HepG2 (cell line): ENCODE measurements at regions not wholly inside any gene's neighbourhood (a gene's known extent, or its start where the extent isn't known, plus 50 kb on each side); places are given as distances from the start of the nearest gene placed in this dataset.

ENCODE experiments used
- ATAC-seq: fragments of 200-7000 bp; cut with Tn5 transposase; 3 replicates; pipeline ENCODE4 v1.9.1; 2020; ENCODE audit warnings: mild to moderate bottlenecking, moderate library complexity
- BruUV-seq: library from RNA; stranded (reverse); fragments of 400-500 nt; replicated peaks from 2 replicates; lab custom pipeline; 2021; lab: Mats Ljungman, UMichigan
- CTCF ChIA-PET: fragments of 300-600 bp; formaldehyde crosslinking; extraction: SDS; loops from one replicate; lab custom pipeline; 2021; ENCODE audit warnings: low total read pairs, inconsistent platforms, low intra/inter-chr PET ratio; lab: Yijun Ruan, JAX
- POLR2A ChIA-PET: fragments of 350-600 bp; sonication (Branson Sonifier 250); formaldehyde crosslinking; loops from one replicate; lab custom pipeline; 2020; ENCODE audit warnings: antibody characterized with exemption, inconsistent platforms; lab: Yijun Ruan, JAX
- DNase-seq: peaks from one replicate; pipeline ENCODE4 v3.0.0-alpha.2; 2015; ENCODE audit warnings: low spot score
- FAIRE-seq: peaks from 3 replicates; lab custom pipeline; 2011; peaks lifted over from hg19 to GRCh38; lab: Jason Lieb, UNC
- H2AFZ ChIP-seq: one replicate; pipeline ENCODE4 v1.6.1; 2011; ENCODE audit warnings: low read length, inconsistent platforms
- H3K27ac ChIP-seq: fragments of 300-600 bp; 3 replicates; pipeline ENCODE4 v1.8.0; 2011; ENCODE audit warnings: mixed run types, mild to moderate bottlenecking, mixed read lengths, low read length, inconsistent platforms; ENCODE audit not compliant: insufficient read depth; ENCODE audit errors: extremely low read length
- H3K27me3 ChIP-seq, 2 experiments: fragments of 200-600 bp in 1 of 2; 2 replicates in 1 of 2; 3 replicates in 1 of 2; pipeline versions ENCODE4 v1.6.0 to v1.8.0; 2011; ENCODE audit warnings: low read length in 2 of 2, mild to moderate bottlenecking in 2 of 2, moderate library complexity in 2 of 2, inconsistent platforms in 1 of 2; ENCODE audit not compliant: insufficient read depth in 2 of 2, control insufficient read depth in 1 of 2
- H3K36me3 ChIP-seq, 2 experiments: fragments of 200-600 bp in 1 of 2; replicated peaks in 1 of 2; 2 replicates in 1 of 2; 3 replicates in 1 of 2; pipeline versions ENCODE4 v1.5.1 to v1.8.0; 2011; ENCODE audit warnings: low read length in 2 of 2, inconsistent platforms in 1 of 2; ENCODE audit not compliant: insufficient read depth in 2 of 2, control insufficient read depth in 1 of 2
- H3K4me1 ChIP-seq: 2 replicates; pipeline ENCODE4 v1.5.1; 2012; ENCODE audit warnings: low read length, inconsistent platforms; ENCODE audit not compliant: insufficient read depth
- H3K4me2 ChIP-seq: 2 replicates; pipeline ENCODE4 v1.6.0; 2011; ENCODE audit warnings: low read depth, low read length, inconsistent platforms
- H3K4me3 ChIP-seq, 3 experiments: fragments of 200-600 bp in 1 of 3; sonication (generic), shearing (Covaris generic) in 1 of 3; replicated peaks in 1 of 3; 2 replicates each; pipeline ENCODE4 v1.5.1; 2011 to 2016; ENCODE audit warnings: low read length in 3 of 3, inconsistent platforms in 2 of 3, low read depth in 2 of 3, mild to moderate bottlenecking in 2 of 3, control low read depth in 1 of 3, mixed read lengths in 1 of 3; ENCODE audit not compliant: insufficient read depth in 1 of 3
- H3K79me2 ChIP-seq: one replicate; pipeline ENCODE4 v1.6.1; 2011; ENCODE audit warnings: low read length, inconsistent platforms; ENCODE audit not compliant: insufficient read depth
- H3K9ac ChIP-seq: 2 replicates; pipeline ENCODE4 v1.6.0; 2011; ENCODE audit warnings: mild to moderate bottlenecking, low read depth, low read length, inconsistent platforms; ENCODE audit not compliant: insufficient read depth
- H3K9me3 ChIP-seq: 2 replicates; pipeline ENCODE4 v1.5.1; 2012; ENCODE audit warnings: mild to moderate bottlenecking, low read length
- H4K20me1 ChIP-seq: 2 replicates; pipeline ENCODE4 v1.6.0; 2011; ENCODE audit warnings: inconsistent platforms, mild to moderate bottlenecking, low read length, moderate library complexity; ENCODE audit not compliant: insufficient read depth
- AKAP8 ChIP-seq: sonication (generic); formaldehyde crosslinking; IDR thresholded peaks from 2 replicates; pipeline ENCODE4 v1.5.1; 2020; ENCODE audit warnings: mild to moderate bottlenecking, missing genetic modification reagents
- CCAR2 ChIP-seq: fragments of 200-400 bp; formaldehyde crosslinking; optimal IDR thresholded peaks from 2 replicates; pipeline ENCODE3; 2018; ENCODE audit warnings: low read depth, mild to moderate bottlenecking, low read length, moderate library complexity
- CREB3 ChIP-seq: sonication (generic); formaldehyde crosslinking; IDR thresholded peaks from 2 replicates; pipeline ENCODE4 v1.5.0; 2020; ENCODE audit warnings: missing genetic modification reagents
- ERF ChIP-seq: IDR thresholded peaks from 2 replicates; pipeline ENCODE4 v1.6.1; 2018; ENCODE audit warnings: missing biosample characterization, missing genetic modification reagents
- GTF3A ChIP-seq: sonication (generic); formaldehyde crosslinking; conservative IDR thresholded peaks from 2 replicates; pipeline ENCODE4 v1.4.0; 2020; ENCODE audit warnings: mild to moderate bottlenecking, missing genetic modification reagents
- HIVEP1 ChIP-seq: sonication (generic); formaldehyde crosslinking; IDR thresholded peaks from 2 replicates; pipeline ENCODE4 v1.4.0; 2020; ENCODE audit warnings: mild to moderate bottlenecking, missing genetic modification reagents
- MLX ChIP-seq: IDR thresholded peaks from 2 replicates; pipeline ENCODE4 v1.6.1; 2016
- SALL1 ChIP-seq: sonication (generic); formaldehyde crosslinking; IDR thresholded peaks from 2 replicates; pipeline ENCODE4 v1.8.0; 2022; ENCODE audit warnings: mild to moderate bottlenecking, missing genetic modification reagents
- ZNF260 ChIP-seq: sonication (generic); formaldehyde crosslinking; IDR thresholded peaks from 2 replicates; pipeline ENCODE4 v1.4.0; 2020; ENCODE audit warnings: missing genetic modification reagents, low read depth, mild to moderate bottlenecking, borderline replicate concordance
- WGBS: methylation state at CpG from one replicate; pipeline ENCODE4 v1.1.6; 2017; ENCODE audit warnings: low lambda C conversion rate; 5-methylcytosine and 5-hydroxymethylcytosine counted together
- in situ Hi-C: cut with HindIII; loops from 2 replicates; pipeline ENCODE4 v1.10.0; 2017; ENCODE audit warnings: low pct_unique_long_range_greater_than_20kb; ENCODE audit not compliant: extremely low pct_ligation_motif_present
- intact Hi-C: fragments of 100-400 bp; cut with micrococcal nuclease; formaldehyde crosslinking; loops from one replicate; pipeline ENCODE4 v1.10.0; 2022; ENCODE audit not compliant: unreplicated experiment
- TF ChIP-seq, protein P1 (sequence below): sonication (generic); formaldehyde crosslinking; IDR thresholded peaks from 2 replicates; pipeline ENCODE4 v1.4.0; 2020; ENCODE audit warnings: missing genetic modification reagents
- TF ChIP-seq, protein P2 (sequence below): sonication (generic); formaldehyde crosslinking; IDR thresholded peaks from 2 replicates; pipeline ENCODE4 v1.5.0; 2020; ENCODE audit warnings: missing genetic modification reagents
- TF ChIP-seq, protein P3 (sequence below): sonication (generic); formaldehyde crosslinking; IDR thresholded peaks from 2 replicates; pipeline ENCODE4 v1.4.0; 2020; ENCODE audit warnings: mild to moderate bottlenecking, missing genetic modification reagents

GRCh38 chr1:163504331-163504978 is 182.7 kb downstream of the NUF2 start:
- 34% methylated on average over 7 of the region's 10 CpGs for WGBS
- Histone ChIP-seq H3K27ac (no peak overlapping the region), H3K4me1 (no peaks in the 10 kb centered on the region), H3K79me2 (no peaks in the 10 kb centered on the region), H3K9ac (no peak overlapping the region), H3K36me3 (no peaks in the 10 kb centered on the region), H3K4me2 (no peak overlapping the region), H4K20me1 (no peaks in the 10 kb centered on the region), H3K4me3 (no peak overlapping the region), H2AFZ (no peak overlapping the region), H3K27me3 (no peaks in the 10 kb centered on the region), H3K9me3 (peaks cover 4% of the 10 kb centered on the region; the same call in 1 of the 2 replicates)
- CTCF ChIA-PET = no interaction called here
- no TSS peak for BruUV-seq
- ATAC-seq (no peak), FAIRE-seq (no peak), DNase-seq (no peak)
- POLR2A ChIA-PET = no interaction called here
- intact Hi-C loops (no loop called here), in situ Hi-C loops (no loop called here)
- TF ChIP-seq, protein P1, sequence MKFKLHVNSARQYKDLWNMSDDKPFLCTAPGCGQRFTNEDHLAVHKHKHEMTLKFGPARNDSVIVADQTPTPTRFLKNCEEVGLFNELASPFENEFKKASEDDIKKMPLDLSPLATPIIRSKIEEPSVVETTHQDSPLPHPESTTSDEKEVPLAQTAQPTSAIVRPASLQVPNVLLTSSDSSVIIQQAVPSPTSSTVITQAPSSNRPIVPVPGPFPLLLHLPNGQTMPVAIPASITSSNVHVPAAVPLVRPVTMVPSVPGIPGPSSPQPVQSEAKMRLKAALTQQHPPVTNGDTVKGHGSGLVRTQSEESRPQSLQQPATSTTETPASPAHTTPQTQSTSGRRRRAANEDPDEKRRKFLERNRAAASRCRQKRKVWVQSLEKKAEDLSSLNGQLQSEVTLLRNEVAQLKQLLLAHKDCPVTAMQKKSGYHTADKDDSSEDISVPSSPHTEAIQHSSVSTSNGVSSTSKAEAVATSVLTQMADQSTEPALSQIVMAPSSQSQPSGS (CRISPR knock-in tag) = no peak
- TF ChIP-seq, protein P2, sequence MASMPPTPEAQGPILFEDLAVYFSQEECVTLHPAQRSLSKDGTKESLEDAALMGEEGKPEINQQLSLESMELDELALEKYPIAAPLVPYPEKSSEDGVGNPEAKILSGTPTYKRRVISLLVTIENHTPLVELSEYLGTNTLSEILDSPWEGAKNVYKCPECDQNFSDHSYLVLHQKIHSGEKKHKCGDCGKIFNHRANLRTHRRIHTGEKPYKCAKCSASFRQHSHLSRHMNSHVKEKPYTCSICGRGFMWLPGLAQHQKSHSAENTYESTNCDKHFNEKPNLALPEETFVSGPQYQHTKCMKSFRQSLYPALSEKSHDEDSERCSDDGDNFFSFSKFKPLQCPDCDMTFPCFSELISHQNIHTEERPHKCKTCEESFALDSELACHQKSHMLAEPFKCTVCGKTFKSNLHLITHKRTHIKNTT = no peak
- TF ChIP-seq CREB3 (CRISPR knock-in tag) (no peak), ERF (no peak), HIVEP1 (CRISPR knock-in tag) (no peak), SALL1 (CRISPR knock-in tag) (no peak), MLX (CRISPR knock-in tag) (no peak), AKAP8 (no peak), GTF3A (CRISPR knock-in tag) (no peak), ZNF260 (CRISPR knock-in tag) (no peak), CCAR2 (no peak)
- TF ChIP-seq, protein P3, sequence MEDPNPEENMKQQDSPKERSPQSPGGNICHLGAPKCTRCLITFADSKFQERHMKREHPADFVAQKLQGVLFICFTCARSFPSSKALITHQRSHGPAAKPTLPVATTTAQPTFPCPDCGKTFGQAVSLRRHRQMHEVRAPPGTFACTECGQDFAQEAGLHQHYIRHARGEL (CRISPR knock-in tag) = no peak
